ENCODE measurements at regions not wholly inside any gene's neighbourhood (a gene's known extent, or its start where the extent isn't known, plus 50 kb on each side); places are given as distances from the start of the nearest gene placed in this dataset.
A peak's percentile ranks its signal among the peaks of the same experiment; 100 is the strongest.

GRCh38 chr20:55273149-55273548, 732.2 kb downstream of the CBLN4 start:
- no peaks in the 10 kb centered on the region for H3K36me3 ChIP-seq
- peaks cover 0 to 25% (median 0%) of the 10 kb centered on the region in 12 donors for H3K4me1 ChIP-seq
- TF ChIP-seq CTCF (IDR thresholded peaks at IDR 0.05) (no peak), POLR2A (IDR thresholded peaks at IDR 0.05) (no peak)
- H3K27me3 ChIP-seq, result no peaks in the 10 kb centered on the region
- intact Hi-C loops (cut with DNase I), result no loop called here
- no peak overlapping the region for H3K4me3 ChIP-seq
- peak in 2 of 5 donors; percentile 13 to 25 for DNase-seq
- H3K9me3 ChIP-seq, result peaks cover 0 to 6% (median 0%) of the 10 kb centered on the region in 12 donors
- peak in 3 of 4 donors; percentile 36 to 59 (median 45) for ATAC-seq
- H3K27ac ChIP-seq, result peak overlapping the region in 3 of 12 donors; percentile 13 to 41 (median 29)

GRCh38 chr20:55271371-55271770, 733.9 kb downstream of the CBLN4 start:
- peak overlapping the region in 6 of 12 donors; percentile 31 to 59 (median 50) for H3K27ac ChIP-seq

GRCh38 chr20:55269913-55270312, 735.4 kb downstream of the CBLN4 start:
- Histone ChIP-seq H3K27ac (peak overlapping the region in 3 of 12 donors; percentile 30 to 52 (median 31)), H3K36me3 (no peaks in the 10 kb centered on the region), H3K4me3 (no peak overlapping the region), H3K4me1 (peaks cover 0 to 25% (median 0%) of the 10 kb centered on the region in 12 donors), H3K9me3 (peaks cover 0 to 4% (median 0%) of the 10 kb centered on the region in 12 donors), H3K27me3 (no peaks in the 10 kb centered on the region)
- DNase-seq, result peak in 1 of 5 donors; percentile 9
- no peak for TF ChIP-seq POLR2A (IDR thresholded peaks at IDR 0.05)
- no peak for TF ChIP-seq CTCF (IDR thresholded peaks at IDR 0.05)
- no peak for ATAC-seq
- intact Hi-C loops (cut with DNase I), result no loop called here
- 70 to 92% (median 71%) methylated on average over 1 of the region's 1 CpG for WGBS, 4 donors

More at GRCh38 chr20:55271371-55271770, 733.9 kb downstream of the CBLN4 start:
- TF ChIP-seq POLR2A (IDR thresholded peaks at IDR 0.05) (no peak), CTCF (IDR thresholded peaks at IDR 0.05) (no peak)
- DNase-seq, result peak in 1 of 5 donors; percentile 11
- Histone ChIP-seq H3K9me3 (peaks cover 0 to 6% (median 0%) of the 10 kb centered on the region in 12 donors), H3K4me1 (peaks cover 0 to 25% (median 0%) of the 10 kb centered on the region in 12 donors), H3K36me3 (no peaks in the 10 kb centered on the region), H3K4me3 (no peak overlapping the region), H3K27me3 (no peaks in the 10 kb centered on the region)
- WGBS, 4 donors, result 62 to 73% (median 70%) methylated on average over 2 of the region's 2 CpGs
- intact Hi-C loops (cut with DNase I), result no loop called here
- peak in 3 of 4 donors; percentile 26 to 51 (median 50) for ATAC-seq

- H3K4me1 ChIP-seq, result peaks cover 0 to 8% (median 0%) of the 10 kb centered on the region in 12 donors
- no peak overlapping the region for H3K4me3 ChIP-seq
- H3K9me3 ChIP-seq, result peaks cover 0 to 4% (median 0%) of the 10 kb centered on the region in 12 donors
- no peaks in the 10 kb centered on the region for H3K27me3 ChIP-seq
- H3K27ac ChIP-seq, result no peak overlapping the region
- no peak for DNase-seq
- ATAC-seq, result no peak
- no peak for TF ChIP-seq POLR2A (IDR thresholded peaks at IDR 0.05)
- no peak for TF ChIP-seq CTCF (IDR thresholded peaks at IDR 0.05)
- WGBS, 4 donors, result 83 to 95% (median 88%) methylated on average over 1 of the region's 1 CpG
- intact Hi-C loops (cut with DNase I), result no loop called here
- no peaks in the 10 kb centered on the region for H3K36me3 ChIP-seq
These were observed 739.0 kb downstream of the CBLN4 start for GRCh38 chr20:55266361-55266760.
